GM19239 (cell line): ENCODE measurements at regions not wholly inside any gene's neighbourhood (a gene's known extent, or its start where the extent isn't known, plus 50 kb on each side); places are given as distances from the start of the nearest gene placed in this dataset.

Experiments
- DNase-seq: peaks from one replicate; pipeline ENCODE4 v3.0.0; 2011; ENCODE audit warnings: low spot score; ENCODE audit not compliant: insufficient read length
- FAIRE-seq: peaks from 2 replicates; lab custom pipeline; 2011; peaks lifted over from hg19 to GRCh38; lab: Jason Lieb, UNC

GRCh38 chr3:159113221-159113875, 311.5 kb downstream of the MFSD1 start:
- no peak for DNase-seq

GRCh38 chr3:159114582-159114981, 312.7 kb downstream of the MFSD1 start:
- DNase-seq (no peak), FAIRE-seq (no peak)

More at GRCh38 chr3:159113221-159113875, 311.5 kb downstream of the MFSD1 start:
- FAIRE-seq = no peak

GRCh38 chr3:159123877-159124276, 322.0 kb downstream of the MFSD1 start:
- FAIRE-seq (no peak), DNase-seq (no peak)

GRCh38 chr3:159126261-159127020, 324.6 kb downstream of the MFSD1 start:
- no peak for DNase-seq
- FAIRE-seq = no peak

DNA sequence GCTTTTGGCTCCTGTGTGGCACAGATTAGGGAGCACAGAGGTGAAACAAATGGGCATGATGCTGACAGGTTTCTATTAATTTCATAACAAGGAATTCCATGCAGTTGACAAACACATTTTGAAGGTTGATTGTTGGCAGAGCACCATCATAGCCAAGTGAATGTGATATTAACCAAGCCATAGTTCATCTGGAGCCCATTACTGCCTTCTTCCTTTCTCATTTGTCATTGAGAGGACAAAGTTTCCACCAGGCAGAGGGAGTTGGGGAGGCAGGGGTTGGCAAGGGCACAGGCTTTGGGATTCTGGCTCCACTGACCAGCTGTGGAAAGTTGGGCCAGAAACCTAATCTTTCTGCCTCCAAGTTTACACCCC, 325.2 kb downstream of the MFSD1 start:
- DNase-seq (no peak), FAIRE-seq (no peak)

DNA sequence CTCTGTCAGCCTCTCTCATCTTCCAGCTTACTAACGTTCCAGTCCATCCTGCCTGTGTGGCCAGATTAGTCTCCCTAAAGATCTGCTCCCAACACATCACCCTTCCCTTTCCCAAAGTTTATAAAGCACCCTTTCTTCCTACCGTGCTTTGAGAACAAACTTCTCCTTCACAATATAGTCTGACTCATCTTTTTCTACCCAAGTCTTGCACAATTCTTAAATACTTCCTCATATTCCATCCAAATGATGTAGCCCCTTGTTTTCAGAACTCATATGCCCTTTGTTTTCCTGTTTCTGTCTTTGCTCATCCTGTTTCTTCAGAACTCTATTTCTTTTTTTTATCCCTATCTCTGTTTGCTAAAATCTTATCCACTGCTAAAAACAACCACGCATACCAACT, 326.8 kb downstream of the MFSD1 start:
- no peak for DNase-seq
- no peak for FAIRE-seq

- peak; percentile 54 for FAIRE-seq
Measured at GRCh38 chr3:159130108-159130507, 328.3 kb downstream of the MFSD1 start.

GRCh38 chr3:159131376-159131775, 329.5 kb downstream of the MFSD1 start:
- DNase-seq (no peak), FAIRE-seq (no peak)

More at GRCh38 chr3:159130108-159130507, 328.3 kb downstream of the MFSD1 start:
- DNase-seq = no peak

DNA sequence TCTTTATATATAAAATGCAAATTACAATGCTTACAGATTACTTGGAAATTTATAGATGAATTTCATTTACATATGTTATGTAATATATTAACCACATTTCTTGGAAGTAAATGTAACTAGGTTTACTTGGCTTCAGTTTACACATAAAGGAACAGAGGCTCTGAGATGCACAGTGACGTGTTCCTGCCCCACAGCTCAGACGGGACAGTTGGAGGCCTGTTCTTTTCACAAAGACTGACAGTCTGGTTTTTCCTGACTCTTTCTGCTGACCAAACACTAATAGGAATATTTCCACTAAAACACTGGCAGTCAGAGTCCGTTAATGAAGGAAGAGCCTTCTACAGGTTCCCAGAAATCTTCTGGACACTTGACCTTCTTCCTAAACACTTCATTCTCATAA, 336.1 kb downstream of the MFSD1 start:
- no peak for DNase-seq
- FAIRE-seq = no peak

DNA sequence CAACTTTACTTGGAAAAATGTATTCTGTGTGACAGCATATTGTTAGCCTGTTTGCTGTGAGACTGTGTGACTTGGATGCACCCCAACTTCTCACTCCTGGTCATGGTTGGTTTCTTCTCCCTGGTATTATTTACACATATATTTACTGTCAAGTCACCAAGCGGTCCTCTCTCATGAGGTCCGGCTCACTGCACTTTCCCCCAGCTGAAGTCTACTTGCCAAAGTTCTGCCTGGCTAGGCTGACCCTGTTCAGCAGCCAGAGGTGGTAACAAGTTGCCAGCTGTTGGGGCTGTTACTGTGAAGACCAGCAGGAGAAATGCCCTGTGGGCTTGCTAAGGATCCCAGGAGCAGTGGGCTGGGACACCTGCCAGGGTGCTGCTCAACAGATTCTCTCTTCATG, 337.5 kb downstream of the MFSD1 start:
- FAIRE-seq (no peak), DNase-seq (no peak)

- DNase-seq = no peak
- FAIRE-seq = no peak
Measured at GRCh38 chr3:159144472-159144871, 342.6 kb downstream of the MFSD1 start.

DNA sequence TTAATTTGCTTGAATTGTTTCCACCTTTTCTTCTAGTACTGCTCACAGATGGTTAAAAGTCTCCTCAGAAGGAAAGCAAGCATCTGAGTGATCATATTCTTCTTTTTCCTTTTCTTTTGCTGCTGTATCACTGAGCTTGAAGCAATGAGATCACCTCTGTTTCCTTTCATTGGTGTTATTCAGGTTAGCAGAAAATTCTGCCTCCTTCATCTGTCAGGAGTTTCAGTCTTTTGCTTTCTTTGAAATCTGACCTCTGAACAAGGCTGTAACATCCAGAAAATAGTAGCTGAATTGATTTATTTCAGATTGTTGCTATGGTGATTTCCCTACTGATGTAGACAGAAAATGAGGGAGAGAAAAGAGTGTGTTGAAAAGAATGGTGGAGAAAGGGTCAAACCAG, 343.0 kb downstream of the MFSD1 start:
- no peak for FAIRE-seq
- no peak for DNase-seq

GRCh38 chr3:159146392-159146791, 344.5 kb downstream of the MFSD1 start:
- FAIRE-seq = no peak

DNA sequence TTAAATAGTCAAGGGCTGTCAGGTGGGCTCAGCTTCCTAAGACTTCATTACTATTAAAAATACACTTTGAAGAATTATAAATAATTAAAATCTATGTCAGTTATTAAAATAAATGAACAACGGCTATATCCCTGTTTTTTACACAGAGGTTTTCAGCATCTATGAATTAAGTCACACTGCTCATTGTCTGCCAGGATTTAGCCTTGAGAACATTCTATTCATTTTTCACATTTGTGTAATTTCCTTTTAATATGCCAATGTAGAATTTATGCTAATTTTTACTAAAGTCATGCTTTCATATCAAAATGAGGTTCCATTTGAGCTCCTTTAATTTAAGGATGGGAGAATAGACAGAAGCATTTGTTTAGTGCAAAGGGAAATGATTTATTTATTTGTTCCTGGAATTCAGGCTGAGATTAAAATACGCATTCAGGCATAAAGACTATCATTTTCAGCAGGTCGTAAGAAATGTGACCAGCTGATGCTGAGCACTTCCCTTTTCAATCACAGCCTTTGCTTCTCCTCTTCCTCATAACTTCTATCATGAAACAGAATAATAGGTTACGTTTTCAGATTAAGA, 345.1 kb downstream of the MFSD1 start:
- DNase-seq (no peak), FAIRE-seq (no peak)

More at GRCh38 chr3:159146392-159146791, 344.5 kb downstream of the MFSD1 start:
- DNase-seq = no peak

GRCh38 chr3:159147813-159148212, 346.0 kb downstream of the MFSD1 start:
- DNase-seq (no peak), FAIRE-seq (no peak)

GRCh38 chr3:159148466-159148865, 346.6 kb downstream of the MFSD1 start:
- DNase-seq (no peak), FAIRE-seq (no peak)

DNA sequence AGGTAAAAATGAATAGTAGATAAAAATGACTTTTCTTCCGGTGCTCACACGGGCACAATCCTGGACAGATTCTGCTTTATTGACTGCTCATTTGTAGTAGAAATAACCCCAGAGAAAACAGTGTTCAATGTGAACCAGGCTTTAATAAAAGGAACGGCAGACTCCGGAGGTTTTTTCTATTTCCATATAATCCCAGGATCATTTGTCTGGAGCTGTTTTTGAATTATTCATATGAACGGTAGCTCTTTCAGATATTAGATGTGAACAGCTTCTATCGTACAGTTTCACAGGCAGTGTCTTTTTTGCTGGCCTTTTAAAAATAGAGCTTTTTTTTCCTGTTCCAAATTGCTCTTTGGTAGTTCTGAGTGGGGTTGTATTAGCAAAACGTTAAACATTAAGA, 347.3 kb downstream of the MFSD1 start:
- DNase-seq = no peak
- no peak for FAIRE-seq

DNA sequence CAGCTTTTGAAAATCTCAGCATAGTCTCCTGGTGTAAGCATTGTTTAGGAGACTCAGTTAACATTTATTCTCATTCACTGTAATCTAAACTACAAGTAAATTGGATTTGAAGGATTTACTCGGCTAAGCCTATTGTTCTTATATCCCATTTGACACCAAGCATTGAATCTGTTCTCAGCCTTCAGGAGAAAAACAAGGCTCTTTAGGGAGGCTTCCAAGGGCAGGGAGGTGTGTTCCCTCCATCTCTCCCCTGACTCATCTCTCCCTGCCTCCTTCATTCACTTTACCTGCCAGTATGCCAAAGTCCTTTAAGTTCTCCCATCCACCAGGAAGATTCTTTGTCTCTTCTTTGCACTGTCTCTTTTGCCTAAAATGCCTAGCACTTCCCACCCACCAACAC, 347.8 kb downstream of the MFSD1 start:
- FAIRE-seq (no peak), DNase-seq (no peak)

DNA sequence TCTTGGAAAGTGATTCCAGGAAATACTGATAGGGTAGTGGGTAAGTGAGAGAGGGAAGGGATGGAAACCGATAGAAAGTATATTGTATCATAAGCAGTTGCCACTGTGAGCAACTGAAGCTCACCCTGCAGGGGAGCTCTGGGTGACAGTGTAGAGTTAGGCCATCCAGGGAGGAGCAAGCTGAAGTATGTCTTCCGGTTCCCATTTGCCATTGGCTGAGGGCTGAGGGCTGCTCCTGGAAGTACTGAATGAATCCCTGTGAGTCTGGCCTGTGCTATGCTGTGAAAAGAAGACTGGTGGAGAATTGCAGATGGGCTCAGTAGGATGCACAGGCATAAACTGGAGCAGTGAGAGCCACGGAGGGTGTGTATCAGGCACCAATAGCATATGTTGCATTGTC, 348.3 kb downstream of the MFSD1 start:
- DNase-seq = no peak
- no peak for FAIRE-seq

DNA sequence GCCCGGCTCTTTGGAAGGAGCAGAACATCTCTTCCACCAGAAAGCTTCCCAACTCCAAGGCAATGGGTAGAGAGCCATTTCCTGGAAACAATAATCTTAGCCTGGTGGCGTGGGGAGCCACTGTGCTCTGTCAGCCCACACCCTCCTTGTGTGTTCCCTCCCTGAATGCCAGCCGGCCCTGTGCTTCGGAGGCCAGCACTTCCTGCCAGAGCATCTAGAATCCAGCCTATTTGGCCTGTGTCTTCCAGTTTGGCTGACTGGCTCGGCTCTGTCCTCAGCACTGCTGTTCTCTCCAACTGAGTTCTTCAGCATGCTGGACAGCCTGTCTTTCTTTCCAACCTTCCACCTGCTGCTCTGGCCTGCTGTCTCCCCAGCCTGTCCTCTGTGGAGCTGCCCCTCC, 349.3 kb downstream of the MFSD1 start:
- FAIRE-seq = no peak
- no peak for DNase-seq

DNA sequence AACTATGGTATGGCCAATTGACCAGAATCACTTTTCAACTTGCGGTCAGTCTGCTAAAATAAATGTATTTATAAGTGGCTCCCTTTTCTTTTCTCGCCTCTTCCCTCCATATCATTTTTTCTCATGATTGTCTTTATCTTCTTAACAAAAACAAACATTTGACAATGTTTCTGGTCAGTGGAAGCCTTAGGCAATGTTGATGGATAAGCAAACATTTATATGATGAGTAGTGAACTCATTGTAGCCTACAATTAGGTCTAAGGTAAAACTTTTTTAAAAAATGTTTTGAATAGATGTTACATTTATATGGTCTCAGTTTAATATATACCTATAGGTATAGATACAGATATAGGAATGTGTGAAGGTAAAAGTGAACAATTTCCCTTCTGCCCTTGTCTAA, 355.4 kb downstream of the MFSD1 start:
- DNase-seq (no peak), FAIRE-seq (no peak)
